Mesothelial cell of epicardium (in vitro differentiated cells): ENCODE measurements at regions not wholly inside any gene's neighbourhood (a gene's known extent, or its start where the extent isn't known, plus 50 kb on each side); places are given as distances from the start of the nearest gene placed in this dataset.

Experiments
- DNase-seq, 2 experiments: peaks; one replicate each; pipeline ENCODE4 v3.0.0; 2021; ENCODE audit warnings: low spot score in 2 of 2; ENCODE audit not compliant: unreplicated experiment in 2 of 2
- H3K27ac Mint-ChIP-seq: 2 replicates; pipeline ENCODE4 v1.8.0; 2021; ENCODE audit warnings: mixed read lengths
- H3K27me3 Mint-ChIP-seq: 2 replicates; pipeline ENCODE4 v1.8.0; 2021; ENCODE audit warnings: low read depth, mixed read lengths
- H3K36me3 Mint-ChIP-seq: 2 replicates; pipeline ENCODE4 v1.8.0; 2021; ENCODE audit warnings: mixed read lengths
- H3K4me1 Mint-ChIP-seq: 2 replicates; pipeline ENCODE4 v1.8.0; 2021; ENCODE audit warnings: mixed read lengths
- H3K4me3 Mint-ChIP-seq: 2 replicates; pipeline ENCODE4 v1.8.0; 2021; ENCODE audit warnings: mild to moderate bottlenecking, moderate library complexity, mixed read lengths
- H3K9me3 Mint-ChIP-seq: 2 replicates; pipeline ENCODE4 v1.8.0; 2021; ENCODE audit warnings: mixed read lengths
- TF ChIP-seq, protein P1 (sequence below): fragments of 200-600 bp; sonication (generic); IDR thresholded peaks from one replicate; pipeline ENCODE4 v1.5.0; 2021; ENCODE audit warnings: antibody characterized with exemption; ENCODE audit not compliant: unreplicated experiment

- no peaks in the 10 kb centered on the region for H3K27me3 Mint-ChIP-seq
- DNase-seq: no peak
- no peaks in the 10 kb centered on the region for H3K4me1 Mint-ChIP-seq
- TF ChIP-seq, protein P1, sequence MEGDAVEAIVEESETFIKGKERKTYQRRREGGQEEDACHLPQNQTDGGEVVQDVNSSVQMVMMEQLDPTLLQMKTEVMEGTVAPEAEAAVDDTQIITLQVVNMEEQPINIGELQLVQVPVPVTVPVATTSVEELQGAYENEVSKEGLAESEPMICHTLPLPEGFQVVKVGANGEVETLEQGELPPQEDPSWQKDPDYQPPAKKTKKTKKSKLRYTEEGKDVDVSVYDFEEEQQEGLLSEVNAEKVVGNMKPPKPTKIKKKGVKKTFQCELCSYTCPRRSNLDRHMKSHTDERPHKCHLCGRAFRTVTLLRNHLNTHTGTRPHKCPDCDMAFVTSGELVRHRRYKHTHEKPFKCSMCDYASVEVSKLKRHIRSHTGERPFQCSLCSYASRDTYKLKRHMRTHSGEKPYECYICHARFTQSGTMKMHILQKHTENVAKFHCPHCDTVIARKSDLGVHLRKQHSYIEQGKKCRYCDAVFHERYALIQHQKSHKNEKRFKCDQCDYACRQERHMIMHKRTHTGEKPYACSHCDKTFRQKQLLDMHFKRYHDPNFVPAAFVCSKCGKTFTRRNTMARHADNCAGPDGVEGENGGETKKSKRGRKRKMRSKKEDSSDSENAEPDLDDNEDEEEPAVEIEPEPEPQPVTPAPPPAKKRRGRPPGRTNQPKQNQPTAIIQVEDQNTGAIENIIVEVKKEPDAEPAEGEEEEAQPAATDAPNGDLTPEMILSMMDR: no peak
- H3K4me3 Mint-ChIP-seq: no peak overlapping the region
- no peaks in the 10 kb centered on the region for H3K36me3 Mint-ChIP-seq
- no peak overlapping the region for H3K27ac Mint-ChIP-seq
- H3K9me3 Mint-ChIP-seq: peaks cover 28% of the 10 kb centered on the region
Measured at GRCh38 chr20:12614764-12615163, 394.0 kb upstream of the SPTLC3 start.

DNA sequence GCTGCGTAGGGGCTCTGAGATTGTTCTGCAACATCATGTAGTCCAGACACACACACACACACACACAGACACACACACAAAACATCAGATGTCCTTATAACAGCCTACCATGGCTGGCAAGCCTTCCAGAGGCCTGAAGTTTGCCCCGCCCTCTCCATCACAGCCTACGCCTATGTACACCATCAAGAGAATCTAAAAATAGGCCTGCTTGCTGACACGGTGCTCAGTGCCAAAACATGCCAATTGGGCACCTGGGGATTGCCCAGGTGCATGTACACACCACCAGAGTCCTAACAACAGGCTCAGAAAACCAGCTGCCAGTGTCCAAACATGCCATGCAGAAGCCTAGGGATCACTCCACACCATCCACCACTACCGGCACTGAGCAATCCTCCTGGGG is 391.7 kb upstream of the SPTLC3 start:
- H3K27ac Mint-ChIP-seq: no peak overlapping the region
- H3K4me3 Mint-ChIP-seq: no peak overlapping the region
- H3K9me3 Mint-ChIP-seq: peaks cover 31% of the 10 kb centered on the region
- TF ChIP-seq, protein P1: no peak
- no peaks in the 10 kb centered on the region for H3K4me1 Mint-ChIP-seq
- no peak for DNase-seq
- H3K36me3 Mint-ChIP-seq: no peaks in the 10 kb centered on the region
- no peaks in the 10 kb centered on the region for H3K27me3 Mint-ChIP-seq

DNA sequence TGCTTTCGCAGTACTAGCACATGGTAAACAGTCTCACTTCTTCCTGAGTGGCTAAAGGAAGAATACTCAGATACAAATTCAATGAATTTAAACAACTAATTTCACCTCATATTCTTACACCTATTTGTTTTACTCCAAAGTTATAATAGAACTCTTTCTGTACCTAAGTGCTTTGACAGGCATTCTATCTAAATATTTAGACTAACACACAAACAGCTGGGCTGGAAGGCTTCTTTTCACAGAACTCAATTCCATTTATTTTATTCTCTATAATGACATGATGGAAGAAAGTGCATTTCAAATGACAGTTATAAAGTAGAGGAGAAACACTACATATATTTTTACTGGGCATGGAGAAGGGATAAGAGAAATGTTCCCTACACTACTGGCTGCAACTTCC is 384.9 kb upstream of the SPTLC3 start:
- Mint-ChIP-seq H3K4me3 (no peak overlapping the region), H3K9me3 (peaks cover 34% of the 10 kb centered on the region), H3K27me3 (no peaks in the 10 kb centered on the region), H3K27ac (no peak overlapping the region), H3K4me1 (peaks cover 9% of the 10 kb centered on the region), H3K36me3 (peaks cover 6% of the 10 kb centered on the region)
- TF ChIP-seq, protein P1: no peak
- no peak for DNase-seq

GRCh38 chr20:12627485-12627884 is 381.3 kb upstream of the SPTLC3 start:
- peaks cover 6% of the 10 kb centered on the region for H3K36me3 Mint-ChIP-seq
- H3K27me3 Mint-ChIP-seq: no peaks in the 10 kb centered on the region
- H3K4me3 Mint-ChIP-seq: no peak overlapping the region
- peaks cover 25% of the 10 kb centered on the region for H3K9me3 Mint-ChIP-seq
- peaks cover 9% of the 10 kb centered on the region for H3K4me1 Mint-ChIP-seq
- no peak for DNase-seq
- no peak overlapping the region for H3K27ac Mint-ChIP-seq
- TF ChIP-seq, protein P1: no peak

GRCh38 chr20:12638633-12639312 is 370.0 kb upstream of the SPTLC3 start:
- peaks cover 3% of the 10 kb centered on the region for H3K27me3 Mint-ChIP-seq
- no peak for DNase-seq
- H3K27ac Mint-ChIP-seq: no peak overlapping the region
- H3K4me3 Mint-ChIP-seq: no peak overlapping the region
- peaks cover 11% of the 10 kb centered on the region for H3K4me1 Mint-ChIP-seq
- H3K36me3 Mint-ChIP-seq: no peaks in the 10 kb centered on the region
- H3K9me3 Mint-ChIP-seq: no peaks in the 10 kb centered on the region
- TF ChIP-seq, protein P1: no peak
